HEK293 (cell line): ENCODE measurements at regions not wholly inside any gene's neighbourhood (a gene's known extent, or its start where the extent isn't known, plus 50 kb on each side); places are given as distances from the start of the nearest gene placed in this dataset.
"Not testable (repeated sequence)": the region's sequence is repeated elsewhere in the genome, so short reads cannot be mapped to it uniquely, and the experiment has no call there.

ENCODE experiments used
- CTCF ChIP-seq: fragments of 450-650 bp; formaldehyde crosslinking; IDR thresholded peaks from 2 replicates; pipeline ENCODE4 v1.5.1; 2016; ENCODE audit warnings: missing biosample characterization, missing genetic modification characterization
- TCF7L2 ChIP-seq: IDR thresholded peaks from 2 replicates; pipeline ENCODE4 v1.6.1; 2011; ENCODE audit warnings: low read depth, mild to moderate bottlenecking, inconsistent platforms, low read length, moderate library complexity, borderline replicate concordance
- ZBTB1 ChIP-seq: fragments of 450-650 bp; formaldehyde crosslinking; IDR thresholded peaks from 2 replicates; pipeline ENCODE4 v1.5.1; 2016; ENCODE audit warnings: missing biosample characterization, missing genetic modification characterization
- ZFP69B ChIP-seq: fragments of 450-650 bp; formaldehyde crosslinking; IDR thresholded peaks from 2 replicates; pipeline ENCODE4 v1.5.1; 2016; ENCODE audit warnings: missing biosample characterization, missing genetic modification characterization
- ZNF239 ChIP-seq: fragments of 450-650 bp; formaldehyde crosslinking; IDR thresholded peaks from 2 replicates; pipeline ENCODE4 v1.5.1; 2016; ENCODE audit warnings: missing biosample characterization, missing genetic modification characterization
- ZNF596 ChIP-seq: fragments of 450-650 bp; IDR thresholded peaks from 2 replicates; pipeline ENCODE4 v1.5.0; 2018; ENCODE audit warnings: missing biosample characterization, mild to moderate bottlenecking, missing genetic modification characterization, moderate library complexity
- ZNF621 ChIP-seq: fragments of 450-650 bp; formaldehyde crosslinking; IDR thresholded peaks from 2 replicates; pipeline ENCODE4 v1.5.1; 2017; ENCODE audit warnings: missing biosample characterization, missing genetic modification characterization
- ZSCAN30 ChIP-seq: fragments of 450-650 bp; IDR thresholded peaks from 2 replicates; pipeline ENCODE4 v1.5.1; 2018; ENCODE audit warnings: missing biosample characterization, mild to moderate bottlenecking, missing genetic modification characterization, moderate library complexity

GRCh38 chr1:148285946-148286345 is 133.9 kb upstream of the NBPF11 start:
- TF ChIP-seq ZNF596 (tag by site-specific recombination); ZFP69B; ZNF621 (tag by site-specific recombination); ZNF239 (tag by site-specific recombination); ZSCAN30 (tag by site-specific recombination); ZBTB1 (tag by site-specific recombination); CTCF (tag by site-specific recombination); TCF7L2: not testable (repeated sequence)
